Right hindlimb (tissue), 1 donor: ENCODE measurements at regions not wholly inside any gene's neighbourhood (a gene's known extent, or its start where the extent isn't known, plus 50 kb on each side); places are given as distances from the start of the nearest gene placed in this dataset.

Experiments used
- DNase-seq: peaks from one replicate; pipeline ENCODE4 v3.0.0-alpha.2; 2018

GRCh38 chr5:26192486-26192885 is 845.9 kb downstream of the CDH9 start:
- no peak for DNase-seq

GRCh38 chr5:26181582-26181981 is 856.8 kb downstream of the CDH9 start:
- DNase-seq: no peak

GRCh38 chr5:26148569-26149107 is 889.7 kb downstream of the CDH9 start:
- peak; percentile 11 for DNase-seq

GRCh38 chr5:26143259-26143658 is 895.1 kb downstream of the CDH9 start:
- no peak for DNase-seq

GRCh38 chr5:26121338-26121737 is 917.0 kb downstream of the CDH9 start:
- DNase-seq: no peak

- DNase-seq: no peak
Measured at GRCh38 chr5:26104175-26104574, 934.2 kb downstream of the CDH9 start.

GRCh38 chr5:26060212-26060611 is 978.2 kb downstream of the CDH9 start:
- DNase-seq: no peak

GRCh38 chr5:26054594-26054993 is 983.8 kb downstream of the CDH9 start:
- no peak for DNase-seq

- DNase-seq: no peak
Measured at GRCh38 chr5:26034813-26035212, 1003.6 kb downstream of the CDH9 start.

- DNase-seq: no peak
Measured at GRCh38 chr5:26031481-26031880, 1006.9 kb downstream of the CDH9 start.

- no peak for DNase-seq
Measured at GRCh38 chr5:26026044-26026443, 1012.3 kb downstream of the CDH9 start.

GRCh38 chr5:26024774-26025173 is 1013.6 kb downstream of the CDH9 start:
- DNase-seq: no peak

- no peak for DNase-seq
Measured at GRCh38 chr5:26023361-26023760, 1015.0 kb downstream of the CDH9 start.

- DNase-seq: no peak
Measured at GRCh38 chr5:26014206-26014605, 1024.2 kb downstream of the CDH9 start.

GRCh38 chr5:26012078-26012477 is 1026.3 kb downstream of the CDH9 start:
- no peak for DNase-seq

- no peak for DNase-seq
Measured at GRCh38 chr5:26009742-26010141, 1028.6 kb downstream of the CDH9 start.

- no peak for DNase-seq
Measured at GRCh38 chr5:26003966-26004365, 1034.4 kb downstream of the CDH9 start.

- DNase-seq: no peak
Measured at GRCh38 chr5:25995209-25995608, 1043.2 kb downstream of the CDH9 start.

- no peak for DNase-seq
Measured at GRCh38 chr5:25993701-25994100, 1044.7 kb downstream of the CDH9 start.

- DNase-seq: no peak
Measured at GRCh38 chr5:25991639-25992038, 1046.7 kb downstream of the CDH9 start.

- no peak for DNase-seq
Measured at GRCh38 chr5:25990771-25991170, 1047.6 kb downstream of the CDH9 start.

GRCh38 chr5:25979086-25979485 is 1059.3 kb downstream of the CDH9 start:
- DNase-seq: no peak

GRCh38 chr5:25975885-25976284 is 1062.5 kb downstream of the CDH9 start:
- DNase-seq: no peak

GRCh38 chr5:25974451-25974850 is 1063.9 kb downstream of the CDH9 start:
- DNase-seq: no peak

- DNase-seq: no peak
Measured at GRCh38 chr5:25970906-25971489, 1067.4 kb downstream of the CDH9 start.
